GM23338 (cell line): ENCODE measurements at regions not wholly inside any gene's neighbourhood (a gene's known extent, or its start where the extent isn't known, plus 50 kb on each side); places are given as distances from the start of the nearest gene placed in this dataset.

Experiments
- ATAC-seq: fragments of 200-7000 bp; cut with Tn5 transposase; 3 replicates; pipeline ENCODE4 v1.9.1; 2020
- DNase-seq: peaks from one replicate; pipeline ENCODE4 v3.0.0-alpha.2; 2015; ENCODE audit warnings: low spot score
- H2AFZ ChIP-seq: fragments of 200-600 bp; sonication (generic); 2 replicates; pipeline ENCODE4 v1.8.0; 2016; ENCODE audit warnings: antibody characterized with exemption, mild to moderate bottlenecking, moderate library complexity
- H3F3A ChIP-seq: fragments of 200-600 bp; sonication (generic); replicated peaks from 2 replicates; pipeline ENCODE4 v1.8.0; 2017; ENCODE audit warnings: antibody characterized with exemption, mixed run types, low read depth
- H3K27ac ChIP-seq: fragments of 200-600 bp; sonication (generic); 2 replicates; pipeline ENCODE4 v1.6.1; 2016; ENCODE audit warnings: low read depth
- H3K27me3 ChIP-seq: fragments of 200-600 bp; sonication (generic); 2 replicates; pipeline ENCODE4 v1.8.0; 2016; ENCODE audit warnings: mild to moderate bottlenecking, mixed run types, moderate library complexity; ENCODE audit not compliant: insufficient read depth
- H3K36me3 ChIP-seq: fragments of 200-600 bp; sonication (generic); 2 replicates; pipeline ENCODE4 v1.8.0; 2016; ENCODE audit warnings: mild to moderate bottlenecking; ENCODE audit not compliant: insufficient read depth
- H3K4me1 ChIP-seq: fragments of 200-600 bp; sonication (generic); 2 replicates; pipeline ENCODE4 v1.8.0; 2016; ENCODE audit warnings: mild to moderate bottlenecking, moderate library complexity; ENCODE audit not compliant: insufficient read depth
- H3K4me2 ChIP-seq: fragments of 200-600 bp; sonication (generic); 2 replicates; pipeline ENCODE4 v1.7.1; 2017; ENCODE audit warnings: mixed run types
- H3K4me3 ChIP-seq: fragments of 200-600 bp; sonication (generic); 2 replicates; pipeline ENCODE4 v1.6.1; 2016; ENCODE audit warnings: mixed run types
- H3K79me2 ChIP-seq: fragments of 200-600 bp; sonication (generic); replicated peaks from 2 replicates; pipeline ENCODE4 v1.8.0; 2017; ENCODE audit warnings: mild to moderate bottlenecking; ENCODE audit not compliant: insufficient read depth
- H3K9me2 ChIP-seq: fragments of 200-600 bp; sonication (generic); 2 replicates; pipeline ENCODE4 v1.8.0; 2017; ENCODE audit not compliant: insufficient read depth
- H4K20me1 ChIP-seq: fragments of 200-600 bp; sonication (generic); replicated peaks from 2 replicates; pipeline ENCODE4 v1.8.0; 2017; ENCODE audit warnings: mild to moderate bottlenecking; ENCODE audit not compliant: insufficient read depth
- H3K27ac Mint-ChIP-seq: 2 replicates; pipeline ENCODE4 v1.8.0; 2020; ENCODE audit warnings: inconsistent platforms, mild to moderate bottlenecking, moderate library complexity, mixed read lengths
- H3K27me3 Mint-ChIP-seq: 3 replicates; pipeline ENCODE4 v1.8.0; 2022; ENCODE audit warnings: low read depth, mild to moderate bottlenecking, moderate library complexity, mixed read lengths, inconsistent platforms; ENCODE audit not compliant: insufficient read depth, poor library complexity
- H3K36me3 Mint-ChIP-seq: 3 replicates; pipeline ENCODE4 v1.8.0; 2021; ENCODE audit warnings: low read depth, mild to moderate bottlenecking, inconsistent platforms, moderate library complexity, mixed read lengths
- H3K4me1 Mint-ChIP-seq: 3 replicates; pipeline ENCODE4 v1.8.0; 2020; ENCODE audit warnings: mild to moderate bottlenecking, inconsistent platforms, mixed read lengths
- H3K4me3 Mint-ChIP-seq: 3 replicates; pipeline ENCODE4 v1.8.0; 2021; ENCODE audit warnings: moderate library complexity, mild to moderate bottlenecking, inconsistent platforms, mixed read lengths
- H3K9me3 Mint-ChIP-seq: 3 replicates; pipeline ENCODE4 v1.8.0; 2020; ENCODE audit warnings: moderate library complexity, mild to moderate bottlenecking, inconsistent platforms, mixed read lengths
- CREB1 ChIP-seq: fragments of 250-450 bp; sonication (Bioruptor Pico); IDR thresholded peaks from 2 replicates; pipeline ENCODE4 v1.5.0; 2020; ENCODE audit warnings: low read depth, mild to moderate bottlenecking, moderate library complexity
- CTCF ChIP-seq, 2 experiments: fragments of 200-600 bp in 1 of 2; sonication (generic) in 1 of 2; conservative IDR thresholded peaks; 2 replicates each; pipeline versions ENCODE4 v1.5.1 to v1.6.1; 2016 to 2017; ENCODE audit warnings: antibody characterized with exemption in 2 of 2, low read depth in 2 of 2, mild to moderate bottlenecking in 2 of 2, moderate library complexity in 1 of 2
- ETS1 ChIP-seq: IDR thresholded peaks from 2 replicates; pipeline ENCODE4 v1.6.1; 2016; ENCODE audit warnings: antibody characterized with exemption
- EZH2 ChIP-seq: fragments of 200-600 bp; sonication (generic); IDR thresholded peaks from one replicate; pipeline ENCODE4 v1.8.0; 2017; ENCODE audit warnings: antibody characterized with exemption, mild to moderate bottlenecking, low read depth; ENCODE audit not compliant: unreplicated experiment
- EZH2phosphoT487 ChIP-seq: fragments of 200-600 bp; sonication (generic); IDR thresholded peaks from one replicate; pipeline ENCODE4 v1.8.1; 2018; ENCODE audit warnings: antibody characterized with exemption; ENCODE audit not compliant: unreplicated experiment
- JUNB ChIP-seq: IDR thresholded peaks from one replicate; pipeline ENCODE4 v1.6.1; 2016; ENCODE audit warnings: antibody characterized with exemption; ENCODE audit not compliant: unreplicated experiment
- NANOG ChIP-seq: IDR thresholded peaks from 2 replicates; pipeline ENCODE4 v1.6.1; 2016; ENCODE audit warnings: antibody characterized with exemption, borderline replicate concordance
- POLR2AphosphoS5 ChIP-seq: IDR thresholded peaks from 2 replicates; pipeline ENCODE4 v1.6.1; 2016; ENCODE audit warnings: antibody characterized with exemption, low read depth
- REST ChIP-seq: IDR thresholded peaks from one replicate; pipeline ENCODE4 v1.6.1; 2018; ENCODE audit warnings: antibody characterized with exemption; ENCODE audit not compliant: unreplicated experiment
- STAT1 ChIP-seq: IDR thresholded peaks from one replicate; pipeline ENCODE4 v1.6.1; 2016; ENCODE audit warnings: antibody characterized with exemption; ENCODE audit not compliant: unreplicated experiment
- ZNF114 ChIP-seq: fragments of 250-450 bp; sonication (Bioruptor Pico); IDR thresholded peaks from 2 replicates; pipeline ENCODE4 v1.5.0; 2020; ENCODE audit warnings: mild to moderate bottlenecking, moderate library complexity
- ZNF331 ChIP-seq: fragments of 250-450 bp; sonication (Bioruptor Pico); IDR thresholded peaks from 2 replicates; pipeline ENCODE4 v1.5.0; 2020; ENCODE audit warnings: low read depth, mild to moderate bottlenecking, moderate library complexity
- ZNF462 ChIP-seq: fragments of 250-450 bp; sonication (Bioruptor Pico); IDR thresholded peaks from 2 replicates; pipeline ENCODE4 v1.5.0; 2020; ENCODE audit warnings: mild to moderate bottlenecking, moderate library complexity

- Mint-ChIP-seq H3K27me3 (no peaks in the 10 kb centered on the region), H3K4me3 (no peak overlapping the region), H3K4me1 (no peaks in the 10 kb centered on the region), H3K36me3 (no peaks in the 10 kb centered on the region), H3K9me3 (no peaks in the 10 kb centered on the region), H3K27ac (no peak overlapping the region)
- Histone ChIP-seq H3K4me2 (no peak overlapping the region), H3K27ac (no peak overlapping the region), H3K4me3 (no peak overlapping the region), H3K79me2 (no peaks in the 10 kb centered on the region), H3K27me3 (no peaks in the 10 kb centered on the region), H3K4me1 (no peaks in the 10 kb centered on the region), H3F3A (no peaks in the 10 kb centered on the region), H2AFZ (no peak overlapping the region), H3K36me3 (no peaks in the 10 kb centered on the region), H4K20me1 (no peaks in the 10 kb centered on the region), H3K9me2 (peaks cover 19% of the 10 kb centered on the region)
- TF ChIP-seq EZH2 (no peak), ZNF114 (no peak), ZNF462 (CRISPR knock-in tag) (no peak), ZNF331 (CRISPR knock-in tag) (no peak), REST (no peak), EZH2phosphoT487 (no peak), CTCF (conservative IDR thresholded peaks at IDR 0.05; ENCODE audit: low read depth in 2 of 2) (no peak), STAT1 (no peak), POLR2AphosphoS5 (no peak), JUNB (no peak), CREB1 (CRISPR knock-in tag) (no peak), NANOG (no peak), ETS1 (no peak)
- no peak for DNase-seq
- ATAC-seq, result no peak
Observed at GRCh38 chr18:56269958-56270357, 368.4 kb downstream of the TXNL1 start.
